H1 (cell line): ENCODE measurements at regions not wholly inside any gene's neighbourhood (a gene's known extent, or its start where the extent isn't known, plus 50 kb on each side); places are given as distances from the start of the nearest gene placed in this dataset.
"Not testable (repeated sequence)": the region's sequence is repeated elsewhere in the genome, so short reads cannot be mapped to it uniquely, and the experiment has no call there.

ENCODE experiments used
- CTCF ChIA-PET: fragments of 300-600 bp; sonication (Branson Sonifier 250); formaldehyde crosslinking; loops from one replicate; lab custom pipeline; 2021; ENCODE audit not compliant: partially characterized antibody; lab: Charles Lee
- POLR2A ChIA-PET: fragments of 300-600 bp; sonication (Branson Sonifier 250); formaldehyde crosslinking; loops from one replicate; lab custom pipeline; 2021; ENCODE audit warnings: inconsistent platforms; ENCODE audit not compliant: partially characterized antibody; lab: Charles Lee
- DNase-seq, 2 experiments: peaks; one replicate each; pipeline versions ENCODE4 v3.0.0 to v3.0.0-alpha.2; 2010 to 2022; ENCODE audit warnings: low spot score in 2 of 2, low read depth in 1 of 2, mixed read lengths in 1 of 2
- FAIRE-seq: peaks from 2 replicates; lab custom pipeline; 2011; peaks lifted over from hg19 to GRCh38; lab: Jason Lieb, UNC
- H2AFZ ChIP-seq: 2 replicates; pipeline ENCODE4 v1.8.1; 2012; ENCODE audit warnings: low read length, inconsistent platforms
- H2AK5ac ChIP-seq: 2 replicates; pipeline ENCODE4 v1.6.1; 2013; ENCODE audit warnings: low read depth, low read length
- H2BK120ac ChIP-seq: replicated peaks from 2 replicates; pipeline ENCODE3; 2013; ENCODE audit warnings: low read depth, low read length, inconsistent platforms
- H2BK12ac ChIP-seq: 2 replicates; pipeline ENCODE4 v1.6.1; 2013; ENCODE audit warnings: low read depth, low read length
- H2BK15ac ChIP-seq: 2 replicates; pipeline ENCODE4 v1.6.1; 2013; ENCODE audit warnings: low read length
- H2BK20ac ChIP-seq: 2 replicates; pipeline ENCODE4 v1.6.1; 2013; ENCODE audit warnings: low read length
- H2BK5ac ChIP-seq: 2 replicates; pipeline ENCODE4 v1.6.1; 2013; ENCODE audit warnings: low read depth, low read length
- H3K14ac ChIP-seq: 2 replicates; pipeline ENCODE4 v1.6.1; 2013; ENCODE audit warnings: inconsistent platforms; ENCODE audit not compliant: insufficient read length
- H3K18ac ChIP-seq: 2 replicates; pipeline ENCODE4 v1.6.1; 2013; ENCODE audit warnings: low read length; ENCODE audit errors: extremely low read depth
- H3K23ac ChIP-seq: 2 replicates; pipeline ENCODE4 v1.6.1; 2013; ENCODE audit warnings: inconsistent platforms; ENCODE audit not compliant: insufficient read length
- H3K23me2 ChIP-seq: 2 replicates; pipeline ENCODE4 v1.6.1; 2013; ENCODE audit warnings: low read depth, low read length
- H3K27ac ChIP-seq: 2 replicates; pipeline ENCODE4 v1.6.1; 2011; ENCODE audit warnings: low read depth, low read length, inconsistent platforms
- H3K27me3 ChIP-seq, 4 experiments: replicated peaks in 1 of 4; 1 replicate in 1 of 4; 2 replicates in 3 of 4; pipeline versions ENCODE4 v1.6.1 to v1.8.1; 2011 to 2013; ENCODE audit warnings: low read length in 3 of 4, mild to moderate bottlenecking in 3 of 4, inconsistent platforms in 2 of 4, mixed read lengths in 2 of 4, moderate library complexity in 1 of 4; ENCODE audit not compliant: control insufficient read depth in 3 of 4, insufficient read depth in 3 of 4; ENCODE audit errors: extremely low read depth in 1 of 4
- H3K36me3 ChIP-seq, 4 experiments: 2 replicates each; pipeline versions ENCODE4 v1.6.1 to v1.8.1; 2011 to 2013; ENCODE audit warnings: mild to moderate bottlenecking in 4 of 4, low read length in 3 of 4, moderate library complexity in 2 of 4, control low read depth in 1 of 4, inconsistent platforms in 1 of 4; ENCODE audit not compliant: insufficient read depth in 4 of 4, control insufficient read depth in 2 of 4
- H3K4ac ChIP-seq: replicated peaks from 2 replicates; pipeline ENCODE3; 2013; ENCODE audit warnings: low read length, low read depth, mixed read lengths, inconsistent platforms; ENCODE audit not compliant: insufficient read length
- H3K4me1 ChIP-seq, 4 experiments: replicated peaks in 1 of 4; 1 replicate in 1 of 4; 2 replicates in 3 of 4; pipeline versions ENCODE4 v1.6.1 to v1.8.1; 2011 to 2013; ENCODE audit warnings: low read length in 3 of 4, inconsistent platforms in 2 of 4, mixed read lengths in 1 of 4; ENCODE audit not compliant: insufficient read depth in 4 of 4, control insufficient read depth in 3 of 4
- H3K4me2 ChIP-seq, 2 experiments: 2 replicates each; pipeline versions ENCODE4 v1.6.1 to v1.8.1; 2011 to 2013; ENCODE audit warnings: low read depth in 2 of 2, low read length in 2 of 2, control low read depth in 1 of 2, inconsistent platforms in 1 of 2, mild to moderate bottlenecking in 1 of 2; ENCODE audit not compliant: insufficient read depth in 1 of 2
- H3K4me3 ChIP-seq, 4 experiments: fragments of 200-600, 300-600 bp in 1 of 4; sonication (generic), shearing (Covaris generic), sonication (Bioruptor Twin) in 1 of 4; 2 replicates each; pipeline versions ENCODE4 v1.5.1 to v1.8.1; 2011 to 2016; ENCODE audit warnings: low read length in 4 of 4, low read depth in 3 of 4, control low read depth in 2 of 4, inconsistent platforms in 2 of 4, mild to moderate bottlenecking in 2 of 4, mixed read lengths in 1 of 4, moderate library complexity in 1 of 4; ENCODE audit not compliant: insufficient read depth in 2 of 4; ENCODE audit errors: extremely low read depth in 1 of 4
- H3K56ac ChIP-seq: replicated peaks from 2 replicates; pipeline ENCODE3; 2013; ENCODE audit warnings: low read depth, mild to moderate bottlenecking, mixed read lengths, low read length, inconsistent platforms; ENCODE audit not compliant: insufficient read length
- H3K79me1 ChIP-seq: 2 replicates; pipeline ENCODE4 v1.6.1; 2013; ENCODE audit warnings: low read depth, low read length, control low read depth
- H3K79me2 ChIP-seq, 2 experiments: 2 replicates each; pipeline versions ENCODE4 v1.6.1 to v1.8.1; 2012 to 2013; ENCODE audit warnings: low read length in 2 of 2, mild to moderate bottlenecking in 2 of 2, inconsistent platforms in 1 of 2; ENCODE audit not compliant: insufficient read depth in 2 of 2, control insufficient read depth in 1 of 2
- H3K9ac ChIP-seq, 4 experiments: replicated peaks in 1 of 4; 1 replicate in 1 of 4; 2 replicates in 3 of 4; pipeline versions ENCODE4 v1.6.1 to v1.8.1; 2011 to 2013; ENCODE audit warnings: low read depth in 3 of 4, low read length in 3 of 4, control low read depth in 2 of 4, mild to moderate bottlenecking in 2 of 4, moderate library complexity in 2 of 4, inconsistent platforms in 1 of 4; ENCODE audit errors: extremely low read depth in 1 of 4
- H3K9me3 ChIP-seq, 2 experiments: 2 replicates each; pipeline versions ENCODE4 v1.6.1 to v1.8.1; 2012 to 2013; ENCODE audit warnings: mild to moderate bottlenecking in 2 of 2, moderate library complexity in 2 of 2, control low read depth in 1 of 2, inconsistent platforms in 1 of 2, low read depth in 1 of 2, low read length in 1 of 2, mixed read lengths in 1 of 2; ENCODE audit not compliant: insufficient read depth in 2 of 2
- H4K20me1 ChIP-seq, 2 experiments: replicated peaks in 1 of 2; 2 replicates each; pipeline versions ENCODE3 to v1.8.1; 2011 to 2013; ENCODE audit warnings: inconsistent platforms in 2 of 2, low read length in 2 of 2, mild to moderate bottlenecking in 1 of 2; ENCODE audit not compliant: insufficient read depth in 2 of 2, control insufficient read depth in 1 of 2
- H4K5ac ChIP-seq: 2 replicates; pipeline ENCODE4 v1.6.1; 2013; ENCODE audit warnings: low read length, low read depth, mixed read lengths, inconsistent platforms; ENCODE audit not compliant: insufficient read length
- H4K8ac ChIP-seq: 2 replicates; pipeline ENCODE4 v1.8.0; 2013; ENCODE audit warnings: mild to moderate bottlenecking, moderate library complexity, low read length, inconsistent platforms; ENCODE audit not compliant: insufficient read depth; ENCODE audit errors: extremely low read depth
- H4K91ac ChIP-seq: replicated peaks from 2 replicates; pipeline ENCODE3; 2013; ENCODE audit warnings: low read length, mixed read lengths, inconsistent platforms; ENCODE audit not compliant: insufficient read length
- WGBS, 2 experiments: shearing (Covaris generic) in 1 of 2; methylation state at CpG; one replicate each; pipeline versions ENCODE4 v1.1.6 to v1.1.7; 2013 to 2015; ENCODE audit warnings: low lambda C conversion rate in 2 of 2, mixed read lengths in 2 of 2, inconsistent platforms in 1 of 2, low coverage in 1 of 2, missing lambda C conversion rate in 1 of 2; ENCODE audit not compliant: insufficient replicate concordance in 2 of 2, insufficient coverage in 1 of 2, insufficient read length in 1 of 2; ENCODE audit errors: extremely low coverage in 1 of 2, missing lambda C conversion rate in 1 of 2; 5-methylcytosine and 5-hydroxymethylcytosine counted together

- H3K36me3 ChIP-seq, H3K4ac ChIP-seq, H3K4me2 ChIP-seq, H3K9ac ChIP-seq, H3K79me1 ChIP-seq, DNase-seq, H2BK120ac ChIP-seq, H4K20me1 ChIP-seq, H4K5ac ChIP-seq, H3K79me2 ChIP-seq, H3K27me3 ChIP-seq, H3K23ac ChIP-seq, H3K56ac ChIP-seq, H4K8ac ChIP-seq, H3K9me3 ChIP-seq, H2BK20ac ChIP-seq, H3K14ac ChIP-seq, H2BK15ac ChIP-seq, FAIRE-seq, POLR2A ChIA-PET, H3K4me1 ChIP-seq, H4K91ac ChIP-seq, H2AFZ ChIP-seq, CTCF ChIA-PET, H3K23me2 ChIP-seq, H3K27ac ChIP-seq, H3K4me3 ChIP-seq, H2BK5ac ChIP-seq, H2AK5ac ChIP-seq, H3K18ac ChIP-seq, H2BK12ac ChIP-seq: not testable (repeated sequence)
- WGBS, 2 experiments = 78% methylated on average over 8 of the region's 27 CpGs; no CpG with 5 or more reads in 1 of the 2 experiments
These were observed 757.9 kb downstream of the C4orf33 start for GRCh38 chr4:129853685-129854467.
